ENCODE measurements at regions not wholly inside any gene's neighbourhood (a gene's known extent, or its start where the extent isn't known, plus 50 kb on each side); places are given as distances from the start of the nearest gene placed in this dataset.

DNA sequence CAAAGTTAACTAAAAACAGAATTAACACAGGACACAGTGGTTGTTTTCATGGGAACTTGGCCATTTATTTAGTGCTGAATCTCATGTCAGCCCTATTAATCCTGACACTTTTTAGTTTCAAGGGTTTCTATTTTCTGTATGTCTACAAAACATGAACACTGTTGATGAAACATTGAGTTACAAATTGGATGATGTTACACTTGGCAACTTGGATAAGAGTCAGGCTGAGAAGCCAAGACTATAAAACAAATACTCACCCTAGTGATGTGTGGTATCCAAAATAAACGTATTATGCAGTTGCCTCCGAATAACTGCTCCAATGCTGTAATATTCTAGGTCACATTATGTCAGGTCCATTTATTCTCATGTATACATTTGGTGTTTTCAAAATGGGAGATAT lies 349.6 kb downstream of the ZIC1 start:
- TF ChIP-seq SUZ12 (IDR thresholded peaks at IDR 0.05) (no peak), LEF1 (IDR thresholded peaks at IDR 0.05; ENCODE audit: borderline replicate concordance) (no peak), FOXA1 (IDR thresholded peaks at IDR 0.05) (no peak), SP1 (IDR thresholded peaks at IDR 0.05) (no peak), ARNT (IDR thresholded peaks at IDR 0.05) (no peak), FOXM1 (IDR thresholded peaks at IDR 0.05; ENCODE audit: borderline replicate concordance) (no peak), ZNF384 (IDR thresholded peaks at IDR 0.05) (no peak), BHLHE40 (IDR thresholded peaks at IDR 0.05; ENCODE audit: borderline replicate concordance) (no peak), L3MBTL2 (conservative IDR thresholded peaks at IDR 0.05) (no peak), NFRKB (IDR thresholded peaks at IDR 0.05) (no peak), ELF4 (IDR thresholded peaks at IDR 0.05) (no peak)
- TF ChIP-seq, protein P1, sequence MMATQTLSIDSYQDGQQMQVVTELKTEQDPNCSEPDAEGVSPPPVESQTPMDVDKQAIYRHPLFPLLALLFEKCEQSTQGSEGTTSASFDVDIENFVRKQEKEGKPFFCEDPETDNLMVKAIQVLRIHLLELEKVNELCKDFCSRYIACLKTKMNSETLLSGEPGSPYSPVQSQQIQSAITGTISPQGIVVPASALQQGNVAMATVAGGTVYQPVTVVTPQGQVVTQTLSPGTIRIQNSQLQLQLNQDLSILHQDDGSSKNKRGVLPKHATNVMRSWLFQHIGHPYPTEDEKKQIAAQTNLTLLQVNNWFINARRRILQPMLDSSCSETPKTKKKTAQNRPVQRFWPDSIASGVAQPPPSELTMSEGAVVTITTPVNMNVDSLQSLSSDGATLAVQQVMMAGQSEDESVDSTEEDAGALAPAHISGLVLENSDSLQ (IDR thresholded peaks at IDR 0.05): no peak

All from HEK293T (cell line).